ENCODE measurements at regions not wholly inside any gene's neighbourhood (a gene's known extent, or its start where the extent isn't known, plus 50 kb on each side); places are given as distances from the start of the nearest gene placed in this dataset.

- no peak for TF ChIP-seq CTCF (IDR thresholded peaks at IDR 0.05)
- TF ChIP-seq EP300 (IDR thresholded peaks at IDR 0.05) = no peak
- no peak for TF ChIP-seq REST (IDR thresholded peaks at IDR 0.05)
- TF ChIP-seq SREBF2 (IDR thresholded peaks at IDR 0.05) = no peak
- TF ChIP-seq FOSL2 (IDR thresholded peaks at IDR 0.05) = no peak
- no peak for TF ChIP-seq FOSL2 (CRISPR knock-in tag; IDR thresholded peaks at IDR 0.05)
- TF ChIP-seq ATOH8 (CRISPR knock-in tag; IDR thresholded peaks at IDR 0.05; ENCODE audit: low read depth) = no peak
- no peak for TF ChIP-seq JUNB (IDR thresholded peaks at IDR 0.05)
- no peak for TF ChIP-seq MAX (IDR thresholded peaks at IDR 0.05)
These were observed 128.2 kb downstream of the OLFM1 start for GRCh38 chr9:135215571-135216161.

All from A549 (cell line).